Activated CD8-positive, alpha-beta memory T cell treated with anti-CD3 and anti-CD28 coated beads for 4 hours (primary cell): ENCODE measurements at regions not wholly inside any gene's neighbourhood (a gene's known extent, or its start where the extent isn't known, plus 50 kb on each side); places are given as distances from the start of the nearest gene placed in this dataset.

ENCODE experiments used
- DNase-seq, 2 donors: peaks; one replicate each; pipeline ENCODE4 v3.0.0-alpha.2; 2020; ENCODE audit warnings: low read depth in 2 of 2

GRCh38 chr12:61757831-61758505 lies 502.2 kb upstream of the USP15 start:
- DNase-seq = no peak

DNA sequence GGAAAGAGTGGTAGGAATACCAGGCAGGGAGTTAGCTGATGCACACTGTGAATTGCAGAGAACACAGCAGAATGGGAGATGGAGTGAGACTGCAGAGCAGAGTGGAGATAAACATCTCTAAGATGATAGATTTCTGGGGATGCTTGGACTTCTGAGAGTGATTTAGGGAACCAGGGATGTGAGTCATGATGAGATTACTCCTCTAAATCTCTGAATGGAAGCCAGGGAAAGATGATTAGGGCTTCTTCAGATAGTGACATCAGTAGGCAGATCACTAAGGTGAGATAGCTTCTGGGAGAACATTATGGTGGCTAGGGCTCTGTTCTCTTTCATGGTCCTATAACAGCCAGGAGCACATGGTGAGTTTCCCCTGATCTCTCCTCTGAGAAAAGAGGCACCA lies 501.5 kb upstream of the USP15 start:
- no peak for DNase-seq

DNA sequence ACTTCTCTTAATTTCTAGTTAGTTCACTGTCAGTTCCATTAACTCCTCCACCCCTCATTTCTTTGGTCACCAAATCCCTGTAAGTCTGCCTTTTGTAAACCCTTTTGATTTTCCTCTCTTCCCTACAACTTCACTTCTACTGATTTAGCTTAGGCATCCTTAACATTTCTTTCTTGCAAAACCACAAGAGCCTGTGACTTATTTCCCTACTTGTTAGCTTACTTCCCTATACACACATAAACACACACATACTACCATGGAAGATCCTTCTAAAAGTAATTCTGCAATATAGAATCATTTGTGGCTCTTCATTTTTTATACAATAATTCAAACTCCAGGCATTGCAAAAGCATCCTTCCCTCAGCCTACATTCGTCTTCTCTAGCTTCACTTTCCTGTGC lies 494.3 kb upstream of the USP15 start:
- DNase-seq = no peak

DNA sequence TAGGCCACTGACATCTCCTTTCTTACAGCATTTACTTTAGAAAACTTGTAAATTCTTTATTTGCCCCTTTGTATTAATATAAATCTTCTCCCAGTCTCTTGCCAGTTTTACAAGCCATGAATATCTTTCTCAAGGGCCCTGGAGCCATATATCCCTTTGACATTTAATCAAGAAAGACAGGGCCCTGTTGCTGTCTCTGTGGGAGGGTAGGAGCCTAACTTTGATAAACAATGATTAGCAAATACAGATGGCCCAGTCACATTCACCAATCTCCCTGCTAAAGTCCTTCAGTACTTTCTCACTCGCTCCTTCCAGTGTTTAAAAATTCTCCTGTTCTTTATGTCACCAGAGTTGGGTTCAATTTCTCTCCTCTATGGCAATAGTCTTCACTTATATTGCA lies 479.8 kb upstream of the USP15 start:
- no peak for DNase-seq

- DNase-seq = no peak
These were observed 479.1 kb upstream of the USP15 start for GRCh38 chr12:61781021-61781581.

GRCh38 chr12:61796846-61797245 lies 463.4 kb upstream of the USP15 start:
- no peak for DNase-seq

GRCh38 chr12:61797266-61797665 lies 462.9 kb upstream of the USP15 start:
- DNase-seq = no peak

GRCh38 chr12:61798778-61799177 lies 461.4 kb upstream of the USP15 start:
- no peak for DNase-seq

GRCh38 chr12:61804301-61804700 lies 455.9 kb upstream of the USP15 start:
- DNase-seq = no peak

DNA sequence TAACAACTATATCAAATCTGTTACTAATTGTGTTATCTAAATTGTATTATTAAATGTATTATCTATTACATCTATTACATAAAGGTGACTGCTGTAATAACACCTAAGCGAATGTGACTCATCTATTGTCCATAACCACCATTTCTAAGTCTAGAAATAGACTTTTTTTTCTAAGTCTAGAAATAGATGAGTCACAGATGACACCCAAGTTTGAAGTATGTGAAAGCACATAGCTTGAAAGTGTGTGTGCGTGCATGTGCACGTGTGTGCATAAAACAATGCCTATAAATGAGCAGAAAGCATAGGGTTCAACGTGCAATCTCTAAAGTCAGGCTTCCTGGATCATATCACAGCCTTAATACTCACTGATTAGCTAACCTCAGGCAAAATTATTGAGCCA lies 451.3 kb upstream of the USP15 start:
- DNase-seq = no peak

- DNase-seq = no peak
These were observed 449.7 kb upstream of the USP15 start for GRCh38 chr12:61810486-61810885.

DNA sequence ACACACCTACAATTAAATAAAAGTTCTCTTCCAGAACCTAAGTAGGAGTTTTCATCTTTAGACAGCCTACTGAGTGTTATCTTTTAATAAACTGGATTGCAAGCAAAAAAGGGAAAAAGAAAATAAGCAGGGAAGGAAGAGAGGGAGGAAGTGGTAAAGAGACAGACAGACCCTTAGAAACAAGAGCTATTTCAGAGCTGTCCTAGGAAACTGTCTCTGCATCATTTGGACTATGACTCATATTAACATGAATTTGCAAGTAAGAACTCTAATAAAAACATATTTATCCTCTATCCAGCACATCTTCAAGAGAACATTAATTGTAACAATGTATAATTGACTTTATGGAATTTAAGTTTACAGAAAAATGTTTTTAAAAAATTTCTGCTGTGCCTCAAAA lies 438.8 kb upstream of the USP15 start:
- no peak for DNase-seq

- no peak for DNase-seq
These were observed 437.1 kb upstream of the USP15 start for GRCh38 chr12:61823102-61823501.

- DNase-seq = no peak
These were observed 413.4 kb upstream of the USP15 start for GRCh38 chr12:61846765-61847164.

DNA sequence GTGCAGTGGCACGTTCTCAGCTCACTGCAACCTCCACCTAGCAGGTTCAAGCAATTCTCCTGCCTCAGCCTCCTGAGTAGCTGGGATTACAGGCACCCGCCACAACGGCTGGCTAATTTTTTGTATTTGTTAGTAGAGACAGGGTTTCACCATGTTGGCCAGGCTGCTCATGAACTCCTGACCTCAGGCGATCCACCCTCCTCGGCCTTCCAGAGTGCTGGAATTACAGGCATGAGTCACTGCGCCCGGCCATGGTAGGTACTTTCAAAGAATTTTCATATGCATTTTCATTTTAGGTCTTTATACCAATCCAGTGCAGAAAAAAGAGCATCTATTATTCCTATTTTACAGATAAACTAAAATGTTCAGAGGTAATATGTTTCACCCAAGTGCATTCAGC lies 411.3 kb upstream of the USP15 start:
- no peak for DNase-seq

GRCh38 chr12:61853945-61854344 lies 406.3 kb upstream of the USP15 start:
- no peak for DNase-seq

- DNase-seq = no peak
These were observed 405.3 kb upstream of the USP15 start for GRCh38 chr12:61854902-61855301.

DNA sequence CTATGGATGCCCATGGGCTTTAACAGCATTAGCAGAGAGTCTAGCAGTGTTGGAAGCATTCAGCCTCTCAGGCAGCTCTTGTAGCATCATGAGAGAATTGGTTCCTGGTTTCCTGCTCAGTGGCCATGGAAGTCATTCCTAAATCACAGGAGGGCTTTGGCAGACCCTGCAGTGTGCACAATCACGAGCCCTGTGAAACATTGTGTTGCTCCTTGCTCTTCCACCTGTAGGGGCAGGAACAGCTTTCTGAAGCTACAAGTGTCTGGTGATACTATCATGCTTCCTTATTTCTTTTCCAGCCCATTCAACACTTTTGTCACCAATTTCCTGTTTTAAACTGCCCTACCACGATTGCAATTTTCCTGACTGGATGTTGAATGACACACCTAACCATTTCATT lies 402.2 kb upstream of the USP15 start:
- no peak for DNase-seq

DNA sequence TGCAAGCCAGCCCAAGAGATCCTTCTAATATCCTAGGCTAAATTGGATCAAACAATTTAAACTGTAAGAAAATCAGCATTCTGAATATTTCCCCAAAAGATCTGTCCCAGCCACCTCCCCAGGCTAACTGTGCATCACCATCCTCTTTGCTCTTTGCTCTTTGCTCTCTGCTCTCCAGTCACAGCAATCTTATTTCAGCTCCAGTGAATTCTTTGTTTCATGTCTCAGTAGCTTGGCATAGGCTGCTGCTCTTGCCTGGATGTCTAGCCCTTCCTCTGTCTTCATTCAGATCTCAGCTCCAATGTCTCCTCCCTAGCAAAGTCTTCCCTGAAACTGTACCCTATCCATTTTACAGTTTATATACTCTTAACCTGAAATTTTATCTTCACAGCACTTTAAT lies 399.8 kb upstream of the USP15 start:
- no peak for DNase-seq

- no peak for DNase-seq
These were observed 397.2 kb upstream of the USP15 start for GRCh38 chr12:61862986-61863385.

- DNase-seq = no peak
These were observed 396.4 kb upstream of the USP15 start for GRCh38 chr12:61863811-61864210.

DNA sequence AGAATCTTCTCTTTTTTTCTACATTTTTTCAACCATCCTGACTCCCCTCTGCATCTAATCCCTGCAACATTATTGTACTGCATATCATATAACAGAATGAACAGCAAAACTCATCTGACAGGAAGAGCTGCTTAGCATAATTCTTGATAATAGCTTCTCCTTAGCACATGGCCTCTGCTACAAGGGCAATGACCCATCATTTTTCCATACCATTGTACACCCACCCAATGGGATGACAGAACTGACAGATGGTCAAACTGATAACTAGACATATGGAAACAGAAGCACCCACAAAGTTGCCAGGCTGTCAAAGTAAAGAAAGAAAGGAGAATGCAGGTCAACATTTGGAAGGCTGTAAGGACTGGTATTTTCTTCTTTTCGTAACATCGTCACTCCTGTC lies 390.4 kb upstream of the USP15 start:
- DNase-seq = no peak

GRCh38 chr12:61870658-61871484 lies 389.3 kb upstream of the USP15 start:
- DNase-seq = no peak
